Adrenal gland (tissue), 9 donors: ENCODE measurements at regions not wholly inside any gene's neighbourhood (a gene's known extent, or its start where the extent isn't known, plus 50 kb on each side); places are given as distances from the start of the nearest gene placed in this dataset.
"Not testable (repeated sequence)": the region's sequence is repeated elsewhere in the genome, so short reads cannot be mapped to it uniquely, and the experiment has no call there.

Experiments
- DNase-seq, 7 donors: peaks; one replicate each; pipeline ENCODE4 v3.0.0-alpha.2; 2019 to 2020
- H3K27ac ChIP-seq, 5 donors: fragments of 200-600 bp; sonication (generic) in 4 of 5; 1 replicate in 3 of 5; 2 replicates in 2 of 5; pipeline versions ENCODE4 v1.5.1 to v1.8.0; 2016 to 2020; ENCODE audit warnings: mild to moderate bottlenecking in 1 of 5
- H3K27me3 ChIP-seq: fragments of 200-600 bp; 2 replicates; pipeline ENCODE4 v1.8.0; 2021
- H3K36me3 ChIP-seq, 2 donors: fragments of 200-600 bp; replicated peaks in 1 of 2; 1 replicate in 1 of 2; 2 replicates in 1 of 2; pipeline versions ENCODE4 v1.5.1 to v1.8.0; 2018 to 2022
- H3K4me1 ChIP-seq, 2 donors: fragments of 200-600 bp; replicated peaks in 1 of 2; 1 replicate in 1 of 2; 2 replicates in 1 of 2; pipeline versions ENCODE4 v1.5.1 to v1.8.0; 2018 to 2021
- H3K4me3 ChIP-seq, 4 donors: fragments of 200-600 bp; sonication (generic) in 3 of 4; one replicate each; pipeline ENCODE4 v1.5.1; 2016 to 2018
- H3K9me3 ChIP-seq, 3 donors: fragments of 200-600 bp; sonication (generic) in 1 of 3; replicated peaks in 1 of 3; 1 replicate in 2 of 3; 2 replicates in 1 of 3; pipeline versions ENCODE4 v1.5.1 to v1.8.0; 2016 to 2021
- CTCF ChIP-seq, 6 experiments: fragments of 450-650 bp in 4 of 6; fragments of 200-600 bp in 2 of 6; sonication (generic) in 1 of 6; IDR thresholded peaks; 1 replicate in 5 of 6; 2 replicates in 1 of 6; pipeline versions ENCODE4 v1.5.1 to v1.8.0; 2016 to 2021; ENCODE audit warnings: antibody characterized with exemption in 6 of 6, mild to moderate bottlenecking in 2 of 6, moderate library complexity in 1 of 6
- POLR2A ChIP-seq, 2 donors: fragments of 450-650 bp; IDR thresholded peaks; one replicate each; pipeline ENCODE4 v1.6.1; 2017; ENCODE audit warnings: antibody characterized with exemption in 2 of 2, mild to moderate bottlenecking in 2 of 2, moderate library complexity in 1 of 2
- WGBS, 4 donors: extraction: QIAGEN DNeasy Blood & Tissue Kit in 2 of 4; methylation state at CpG; one replicate each; pipeline versions ENCODE4 v1.1.5 to v1.1.7; 2013 to 2017; 5-methylcytosine and 5-hydroxymethylcytosine counted together
- intact Hi-C, 2 donors: fragments of 100-400 bp; cut with DNase I; formaldehyde crosslinking; loops; one replicate each; pipeline versions ENCODE4 v1.14.1 to v1.15.0; 2022 to 2023
- donor health status: healthy with polysubstance abuse.
- donor health status: Bipolar disorder and iron deficiency.
- donor health status: DM: yes; HTN: yes; CAD: no.
- donor health status: DM: no; HTN: no; CAD: no.
- donor health status: DM: no; HTN: no; CAD: no.

GRCh38 chr1:8228253-8228652 lies 89.7 kb upstream of the SLC45A1 start:
- H3K27me3 ChIP-seq, result no peaks in the 10 kb centered on the region
- no peak overlapping the region for H3K4me3 ChIP-seq
- peaks cover 0 to 17% of the 10 kb centered on the region in 2 donors for H3K4me1 ChIP-seq
- no peaks in the 10 kb centered on the region for H3K9me3 ChIP-seq
- TF ChIP-seq POLR2A (IDR thresholded peaks at IDR 0.05) (no peak), CTCF (IDR thresholded peaks at IDR 0.05) (no peak)
- H3K27ac ChIP-seq, result no peak overlapping the region
- DNase-seq, result no peak
- no peaks in the 10 kb centered on the region for H3K36me3 ChIP-seq
- WGBS, 4 donors, result 94 to 99% (median 96%) methylated on average over 2 of the region's 2 CpGs
- intact Hi-C loops, result no loop called here

GRCh38 chr1:8227674-8228073 lies 90.2 kb upstream of the SLC45A1 start:
- intact Hi-C loops, H3K9me3 ChIP-seq: not testable (repeated sequence)

GRCh38 chr1:8226747-8227146 lies 91.2 kb upstream of the SLC45A1 start:
- H3K9me3 ChIP-seq, result no peaks in the 10 kb centered on the region
- H3K27me3 ChIP-seq, result no peaks in the 10 kb centered on the region
- H3K4me1 ChIP-seq, result peaks cover 0 to 13% of the 10 kb centered on the region in 2 donors
- H3K27ac ChIP-seq, result no peak overlapping the region
- WGBS, 4 donors, result 68 to 74% (median 72%) methylated on average over 4 to 5 of the region's 5 CpGs
- no peak overlapping the region for H3K4me3 ChIP-seq
- DNase-seq, result no peak
- H3K36me3 ChIP-seq, result no peaks in the 10 kb centered on the region
- TF ChIP-seq CTCF (IDR thresholded peaks at IDR 0.05) (no peak), POLR2A (IDR thresholded peaks at IDR 0.05) (no peak)
- intact Hi-C loops, result no loop called here

More at GRCh38 chr1:8227674-8228073, 90.2 kb upstream of the SLC45A1 start:
- H3K4me1 ChIP-seq, result peaks cover 0 to 15% of the 10 kb centered on the region in 2 donors
- 90 to 100% (median 98%) methylated on average over 2 of the region's 2 CpGs for WGBS, 4 donors
- not testable (repeated sequence) for H3K27me3 ChIP-seq, H3K4me3 ChIP-seq, DNase-seq, H3K36me3 ChIP-seq, H3K27ac ChIP-seq

- WGBS, 4 donors, result 88 to 89% (median 88%) methylated on average over 5 of the region's 5 CpGs
- H3K36me3 ChIP-seq, H3K27ac ChIP-seq, H3K27me3 ChIP-seq, DNase-seq, H3K4me3 ChIP-seq, intact Hi-C loops, H3K9me3 ChIP-seq: not testable (repeated sequence)
- peaks cover 0 to 13% of the 10 kb centered on the region in 2 donors for H3K4me1 ChIP-seq
Observed at GRCh38 chr1:8226024-8226423, 91.9 kb upstream of the SLC45A1 start.

GRCh38 chr1:8223526-8223925 lies 94.4 kb upstream of the SLC45A1 start:
- TF ChIP-seq CTCF (IDR thresholded peaks at IDR 0.05) (no peak), POLR2A (IDR thresholded peaks at IDR 0.05) (no peak)
- DNase-seq, result no peak

More at GRCh38 chr1:8223526-8223925, 94.4 kb upstream of the SLC45A1 start:
- no peaks in the 10 kb centered on the region for H3K36me3 ChIP-seq
- 92 to 95% (median 94%) methylated on average over 5 of the region's 5 CpGs for WGBS, 4 donors
- no peaks in the 10 kb centered on the region for H3K9me3 ChIP-seq
- no peaks in the 10 kb centered on the region for H3K27me3 ChIP-seq
- H3K4me3 ChIP-seq, result no peak overlapping the region
- H3K4me1 ChIP-seq, result peaks cover 0 to 13% of the 10 kb centered on the region in 2 donors
- intact Hi-C loops, result no loop called here
- no peak overlapping the region for H3K27ac ChIP-seq
